ENCODE measurements at regions not wholly inside any gene's neighbourhood (a gene's known extent, or its start where the extent isn't known, plus 50 kb on each side); places are given as distances from the start of the nearest gene placed in this dataset.

DNA sequence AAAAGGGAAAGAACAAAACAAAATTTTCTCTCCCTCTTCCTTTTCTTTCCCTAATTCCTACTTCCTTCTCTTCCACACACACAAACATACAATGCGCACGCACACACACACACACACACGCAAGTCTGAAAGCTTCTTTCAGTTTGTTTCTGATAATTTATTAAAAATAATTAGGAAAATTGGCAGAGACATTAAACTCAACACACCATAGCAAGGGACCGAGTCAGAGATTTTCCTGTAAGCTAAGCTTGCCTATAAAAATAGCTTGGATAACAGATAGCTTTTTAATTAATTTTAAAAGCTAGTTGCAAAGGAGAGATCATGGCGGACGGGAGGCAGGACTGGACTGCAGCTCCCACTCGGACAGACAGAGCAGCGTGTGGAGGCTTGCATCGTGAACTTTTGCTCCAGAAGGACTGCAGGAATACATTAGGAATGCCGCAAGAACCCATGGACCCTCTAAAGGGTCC, 92.6 kb upstream of the MAPK10 start (continued):
- TF ChIP-seq, protein P1, sequence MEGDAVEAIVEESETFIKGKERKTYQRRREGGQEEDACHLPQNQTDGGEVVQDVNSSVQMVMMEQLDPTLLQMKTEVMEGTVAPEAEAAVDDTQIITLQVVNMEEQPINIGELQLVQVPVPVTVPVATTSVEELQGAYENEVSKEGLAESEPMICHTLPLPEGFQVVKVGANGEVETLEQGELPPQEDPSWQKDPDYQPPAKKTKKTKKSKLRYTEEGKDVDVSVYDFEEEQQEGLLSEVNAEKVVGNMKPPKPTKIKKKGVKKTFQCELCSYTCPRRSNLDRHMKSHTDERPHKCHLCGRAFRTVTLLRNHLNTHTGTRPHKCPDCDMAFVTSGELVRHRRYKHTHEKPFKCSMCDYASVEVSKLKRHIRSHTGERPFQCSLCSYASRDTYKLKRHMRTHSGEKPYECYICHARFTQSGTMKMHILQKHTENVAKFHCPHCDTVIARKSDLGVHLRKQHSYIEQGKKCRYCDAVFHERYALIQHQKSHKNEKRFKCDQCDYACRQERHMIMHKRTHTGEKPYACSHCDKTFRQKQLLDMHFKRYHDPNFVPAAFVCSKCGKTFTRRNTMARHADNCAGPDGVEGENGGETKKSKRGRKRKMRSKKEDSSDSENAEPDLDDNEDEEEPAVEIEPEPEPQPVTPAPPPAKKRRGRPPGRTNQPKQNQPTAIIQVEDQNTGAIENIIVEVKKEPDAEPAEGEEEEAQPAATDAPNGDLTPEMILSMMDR (IDR thresholded peaks at IDR 0.05) = no peak
- TF ChIP-seq SMC3 (IDR thresholded peaks at IDR 0.05; ENCODE audit: low read depth, low read length) (no peak), TEAD4 (IDR thresholded peaks at IDR 0.05; ENCODE audit: borderline replicate concordance, insufficient read depth) (no peak), ELF1 (IDR thresholded peaks at IDR 0.05) (no peak), CHD2 (IDR thresholded peaks at IDR 0.05; ENCODE audit: low read length, partially characterized antibody) (no peak)
- TF ChIP-seq, protein P2, sequence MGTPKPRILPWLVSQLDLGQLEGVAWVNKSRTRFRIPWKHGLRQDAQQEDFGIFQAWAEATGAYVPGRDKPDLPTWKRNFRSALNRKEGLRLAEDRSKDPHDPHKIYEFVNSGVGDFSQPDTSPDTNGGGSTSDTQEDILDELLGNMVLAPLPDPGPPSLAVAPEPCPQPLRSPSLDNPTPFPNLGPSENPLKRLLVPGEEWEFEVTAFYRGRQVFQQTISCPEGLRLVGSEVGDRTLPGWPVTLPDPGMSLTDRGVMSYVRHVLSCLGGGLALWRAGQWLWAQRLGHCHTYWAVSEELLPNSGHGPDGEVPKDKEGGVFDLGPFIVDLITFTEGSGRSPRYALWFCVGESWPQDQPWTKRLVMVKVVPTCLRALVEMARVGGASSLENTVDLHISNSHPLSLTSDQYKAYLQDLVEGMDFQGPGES (IDR thresholded peaks at IDR 0.05; ENCODE audit: low read depth, low read length) = no peak

DNA sequence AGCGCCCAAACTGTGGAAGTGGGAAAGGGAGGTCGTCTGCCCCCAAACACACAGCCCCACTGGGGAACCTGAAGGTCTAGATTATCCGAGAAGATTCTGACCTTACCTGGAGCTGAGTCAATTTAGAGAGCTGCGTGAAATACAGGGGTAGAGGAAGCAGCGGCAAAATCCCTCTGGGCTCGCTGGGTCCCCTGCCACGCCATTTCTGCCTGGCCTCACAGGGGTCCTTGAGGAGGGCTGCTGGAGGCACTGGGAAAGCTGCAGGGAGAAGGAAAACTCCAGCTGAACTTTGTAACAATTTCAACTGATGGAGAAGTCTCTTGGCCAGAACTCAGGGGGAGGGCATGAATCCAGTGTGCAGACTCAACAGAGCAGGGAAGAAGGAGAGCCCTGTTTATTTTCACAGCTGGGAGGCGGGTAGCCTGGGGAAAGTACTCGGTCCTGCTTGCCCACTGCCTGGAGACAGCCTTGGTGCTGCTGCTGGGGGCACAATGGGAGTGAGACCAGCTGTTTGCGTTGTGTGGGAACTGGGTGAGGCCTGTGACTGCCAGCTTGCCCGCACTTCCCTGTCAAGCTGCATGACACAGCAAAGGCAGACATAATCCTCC, 93.2 kb upstream of the MAPK10 start:
- ChIA-PET POLR2A (interaction anchor here (0.7 kb wide), 1 partner anchor 1107 kb away, joined by 3 read pairs; no protein-coding TSS in a partner anchor), CTCF (interaction anchor here (0.6 kb wide), 1 partner anchor 1119 kb away, joined by 3 read pairs; no protein-coding TSS in a partner anchor)
- Histone ChIP-seq H3F3A (replicated peaks; ENCODE audit: insufficient read depth) (no peaks in the 10 kb centered on the region), H3K9ac (no peak overlapping the region), H3K79me2 (ENCODE audit: insufficient read depth) (no peaks in the 10 kb centered on the region), H3K9me2 (no peaks in the 10 kb centered on the region), H3K9me3 (no peaks in the 10 kb centered on the region), H4K20me1 (ENCODE audit: insufficient read depth) (no peaks in the 10 kb centered on the region), H3K4me1 (ENCODE audit: control insufficient read depth in 1 of 2, insufficient read depth in 2 of 2, low read depth in 1 of 2, low read length in 1 of 2) (peaks cover 11% of the 10 kb centered on the region in 2 experiments; a peak in 3 of 4 replicates), H2AFZ (ENCODE audit: low read depth) (no peak overlapping the region), H3K27me3 (ENCODE audit: insufficient read depth) (no peaks in the 10 kb centered on the region), H3K4me2 (no peak overlapping the region), H3K27ac (ENCODE audit: low read depth in 2 of 2, low read length in 1 of 2) (no peak overlapping the region), H3K4me3 (ENCODE audit: low read depth in 2 of 2, low read length in 1 of 2) (no peak overlapping the region), H3K36me3 (replicated peaks in 1 of 2; ENCODE audit: control insufficient read depth in 1 of 2, insufficient read depth in 2 of 2, low read length in 1 of 2) (no peaks in the 10 kb centered on the region)
- no peak for DNase-seq
- TF ChIP-seq, protein P3, sequence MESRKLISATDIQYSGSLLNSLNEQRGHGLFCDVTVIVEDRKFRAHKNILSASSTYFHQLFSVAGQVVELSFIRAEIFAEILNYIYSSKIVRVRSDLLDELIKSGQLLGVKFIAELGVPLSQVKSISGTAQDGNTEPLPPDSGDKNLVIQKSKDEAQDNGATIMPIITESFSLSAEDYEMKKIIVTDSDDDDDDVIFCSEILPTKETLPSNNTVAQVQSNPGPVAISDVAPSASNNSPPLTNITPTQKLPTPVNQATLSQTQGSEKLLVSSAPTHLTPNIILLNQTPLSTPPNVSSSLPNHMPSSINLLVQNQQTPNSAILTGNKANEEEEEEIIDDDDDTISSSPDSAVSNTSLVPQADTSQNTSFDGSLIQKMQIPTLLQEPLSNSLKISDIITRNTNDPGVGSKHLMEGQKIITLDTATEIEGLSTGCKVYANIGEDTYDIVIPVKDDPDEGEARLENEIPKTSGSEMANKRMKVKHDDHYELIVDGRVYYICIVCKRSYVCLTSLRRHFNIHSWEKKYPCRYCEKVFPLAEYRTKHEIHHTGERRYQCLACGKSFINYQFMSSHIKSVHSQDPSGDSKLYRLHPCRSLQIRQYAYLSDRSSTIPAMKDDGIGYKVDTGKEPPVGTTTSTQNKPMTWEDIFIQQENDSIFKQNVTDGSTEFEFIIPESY (IDR thresholded peaks at IDR 0.05; ENCODE audit: borderline replicate concordance, low read depth) = no peak
- TF ChIP-seq TCF12 (IDR thresholded peaks at IDR 0.05) (no peak), FOXJ3 (CRISPR knock-in tag; IDR thresholded peaks at IDR 0.05) (no peak), JUND (IDR thresholded peaks at IDR 0.05) (no peak), FOSL2 (IDR thresholded peaks at IDR 0.05; ENCODE audit: borderline replicate concordance, low read depth) (no peak), MEF2A (IDR thresholded peaks at IDR 0.05; ENCODE audit: borderline replicate concordance, low read depth) (no peak), POLR2AphosphoS5 (IDR thresholded peaks at IDR 0.05; ENCODE audit: low read depth, low read length) (no peak), SMC3 (IDR thresholded peaks at IDR 0.05; ENCODE audit: low read depth, low read length) (no peak), RFX5 (IDR thresholded peaks at IDR 0.05; ENCODE audit: low read length) (no peak), RAD21 (IDR thresholded peaks at IDR 0.05; ENCODE audit: low read length) (no peak), MXI1 (IDR thresholded peaks at IDR 0.05; ENCODE audit: low read depth, low read length) (no peak), NFIC (IDR thresholded peaks at IDR 0.05; ENCODE audit: borderline replicate concordance) (no peak)
- TF ChIP-seq, protein P2 (IDR thresholded peaks at IDR 0.05; ENCODE audit: low read depth, low read length) = no peak
- TF ChIP-seq, protein P4, sequence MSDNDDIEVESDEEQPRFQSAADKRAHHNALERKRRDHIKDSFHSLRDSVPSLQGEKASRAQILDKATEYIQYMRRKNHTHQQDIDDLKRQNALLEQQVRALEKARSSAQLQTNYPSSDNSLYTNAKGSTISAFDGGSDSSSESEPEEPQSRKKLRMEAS (IDR thresholded peaks at IDR 0.05; ENCODE audit: low read depth) = no peak
- TF ChIP-seq, protein P5, sequence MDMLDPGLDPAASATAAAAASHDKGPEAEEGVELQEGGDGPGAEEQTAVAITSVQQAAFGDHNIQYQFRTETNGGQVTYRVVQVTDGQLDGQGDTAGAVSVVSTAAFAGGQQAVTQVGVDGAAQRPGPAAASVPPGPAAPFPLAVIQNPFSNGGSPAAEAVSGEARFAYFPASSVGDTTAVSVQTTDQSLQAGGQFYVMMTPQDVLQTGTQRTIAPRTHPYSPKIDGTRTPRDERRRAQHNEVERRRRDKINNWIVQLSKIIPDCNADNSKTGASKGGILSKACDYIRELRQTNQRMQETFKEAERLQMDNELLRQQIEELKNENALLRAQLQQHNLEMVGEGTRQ (IDR thresholded peaks at IDR 0.05; ENCODE audit: borderline replicate concordance, low read depth, low read length) = no peak
- 90% methylated on average over 11 of the region's 11 CpGs for WGBS (ENCODE audit: low lambda C conversion rate)

Data from SK-N-SH (cell line).